HG02588 (cell line): ENCODE measurements at regions not wholly inside any gene's neighbourhood (a gene's known extent, or its start where the extent isn't known, plus 50 kb on each side); places are given as distances from the start of the nearest gene placed in this dataset.
"Not testable (repeated sequence)": the region's sequence is repeated elsewhere in the genome, so short reads cannot be mapped to it uniquely, and the experiment has no call there.

Experiments
- ATAC-seq: cut with Tn5 transposase; IDR thresholded peaks from one replicate; pipeline ENCODE4 v1.9.1; 2021; ENCODE audit warnings: mild to moderate bottlenecking, moderate library complexity; ENCODE audit not compliant: unreplicated experiment

DNA sequence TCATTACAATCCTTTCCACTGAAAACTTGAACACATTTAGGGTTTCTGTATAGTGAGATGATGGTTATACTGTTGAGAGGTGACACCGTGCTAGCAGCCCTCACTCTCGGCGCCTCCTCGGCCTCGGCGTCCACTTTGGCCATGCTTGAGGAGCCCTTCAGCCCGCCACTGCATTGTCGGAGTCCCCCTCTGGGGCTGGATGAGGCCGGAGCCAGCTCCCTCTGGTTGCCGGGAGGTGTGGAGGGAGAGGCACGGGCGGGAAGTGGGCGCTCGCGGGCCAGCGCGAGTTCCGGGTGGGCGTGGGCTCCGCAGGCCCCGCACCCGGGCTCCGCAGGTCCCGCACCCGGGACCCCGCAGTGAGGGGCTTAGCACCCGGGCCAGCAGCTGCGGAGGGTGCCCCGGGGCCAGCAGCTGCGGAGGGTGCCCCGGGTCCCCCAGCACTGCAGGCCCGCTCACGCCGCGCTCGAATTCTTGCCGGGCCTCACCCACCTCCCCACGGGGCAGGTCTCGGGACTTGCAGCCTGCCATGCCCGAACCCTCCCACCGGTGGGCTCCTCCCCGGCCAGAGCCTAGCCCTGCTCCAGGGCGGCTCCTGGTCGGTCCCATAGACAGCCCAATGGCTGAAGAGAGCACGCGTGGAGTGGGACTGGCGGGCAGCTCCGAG is 145.9 kb upstream of the ZNF608 start:
- no peak for ATAC-seq

DNA sequence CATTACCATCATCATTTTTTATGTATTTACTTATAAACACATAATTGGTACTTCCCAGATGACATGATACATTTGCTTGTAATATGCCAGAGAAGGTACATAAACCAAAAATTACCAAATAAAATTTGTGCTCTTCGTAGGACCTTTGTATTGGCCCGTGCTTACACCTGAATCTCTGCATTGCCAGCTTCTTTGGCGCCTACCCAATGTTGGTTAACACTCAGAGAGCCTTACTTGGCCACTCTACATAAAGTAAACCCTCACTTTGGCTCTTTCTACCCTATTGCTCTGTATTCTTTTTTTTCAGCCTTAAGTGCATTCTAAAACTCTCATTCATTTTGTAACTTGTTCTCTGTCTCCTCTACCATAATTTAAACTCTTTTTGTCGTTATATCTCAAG is 148.1 kb upstream of the ZNF608 start:
- ATAC-seq: no peak

DNA sequence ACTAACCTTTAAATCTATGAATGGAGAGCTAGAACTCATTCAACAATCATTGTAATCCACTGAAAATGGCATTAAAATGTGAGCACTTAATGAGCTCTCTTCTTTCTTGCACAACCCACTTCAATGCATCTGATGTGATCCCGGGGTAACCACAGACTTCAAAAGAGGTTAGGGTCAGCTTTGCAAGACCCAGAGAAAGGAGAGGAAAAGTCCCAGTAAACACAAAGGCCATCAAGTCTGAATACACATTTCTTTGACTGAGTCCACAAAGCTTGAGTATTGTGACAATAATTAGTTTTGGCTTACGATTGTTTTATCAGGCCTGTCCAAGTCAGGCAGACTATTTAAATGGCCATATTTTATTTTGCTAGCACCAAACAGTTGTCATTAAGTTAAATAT is 148.8 kb upstream of the ZNF608 start:
- ATAC-seq: no peak

DNA sequence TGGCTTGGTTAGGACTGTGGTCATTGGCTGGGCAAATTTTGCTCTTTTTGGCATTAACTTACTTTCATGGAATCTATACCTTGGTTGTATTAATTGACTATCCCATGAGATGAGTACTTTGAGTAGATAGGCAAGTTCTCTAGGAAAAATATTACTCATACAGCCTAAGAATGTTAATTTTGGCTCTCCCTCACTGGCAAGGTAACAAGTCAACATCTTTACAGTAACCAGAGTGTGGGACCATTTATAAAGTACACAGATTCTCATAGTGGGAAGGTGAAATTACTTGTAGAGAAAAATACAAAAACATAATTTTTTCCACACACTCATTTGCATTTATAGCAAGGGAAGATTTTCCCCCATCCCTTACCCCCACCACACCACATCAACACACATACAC is 154.6 kb upstream of the ZNF608 start:
- no peak for ATAC-seq

DNA sequence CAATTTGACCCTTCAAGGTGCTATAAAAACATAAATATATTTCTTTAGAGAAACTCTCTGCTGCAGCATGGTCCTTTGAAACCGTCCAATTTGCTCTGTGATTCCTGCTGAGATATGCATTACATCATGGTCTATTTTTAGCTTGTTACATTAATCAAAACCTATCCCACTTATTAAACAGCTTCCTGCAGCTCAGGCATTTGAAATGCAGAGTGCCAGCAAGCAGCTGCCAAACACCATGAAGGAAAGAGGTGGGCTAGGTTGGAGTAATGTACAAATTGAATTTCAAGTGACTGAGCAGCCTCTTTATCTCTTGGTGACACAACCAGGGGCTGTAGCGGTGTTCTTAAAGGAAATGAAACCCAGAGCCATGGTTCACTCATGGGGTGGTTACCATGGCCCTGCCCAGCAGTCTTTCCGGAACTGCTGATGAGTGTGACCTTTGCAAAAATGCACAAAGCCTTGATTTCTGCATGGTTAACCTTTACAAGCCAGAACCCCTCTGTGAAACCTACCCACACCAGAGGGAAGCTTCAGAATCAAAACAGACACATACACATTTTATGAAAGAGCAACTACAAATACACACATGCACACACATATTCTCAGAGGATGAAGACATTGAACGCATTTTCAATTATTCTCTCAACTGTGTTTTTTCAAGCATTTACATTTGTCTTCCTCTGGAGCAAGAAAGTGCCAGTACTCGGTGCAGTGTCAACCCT is 155.8 kb upstream of the ZNF608 start:
- ATAC-seq: peak; percentile 100

DNA sequence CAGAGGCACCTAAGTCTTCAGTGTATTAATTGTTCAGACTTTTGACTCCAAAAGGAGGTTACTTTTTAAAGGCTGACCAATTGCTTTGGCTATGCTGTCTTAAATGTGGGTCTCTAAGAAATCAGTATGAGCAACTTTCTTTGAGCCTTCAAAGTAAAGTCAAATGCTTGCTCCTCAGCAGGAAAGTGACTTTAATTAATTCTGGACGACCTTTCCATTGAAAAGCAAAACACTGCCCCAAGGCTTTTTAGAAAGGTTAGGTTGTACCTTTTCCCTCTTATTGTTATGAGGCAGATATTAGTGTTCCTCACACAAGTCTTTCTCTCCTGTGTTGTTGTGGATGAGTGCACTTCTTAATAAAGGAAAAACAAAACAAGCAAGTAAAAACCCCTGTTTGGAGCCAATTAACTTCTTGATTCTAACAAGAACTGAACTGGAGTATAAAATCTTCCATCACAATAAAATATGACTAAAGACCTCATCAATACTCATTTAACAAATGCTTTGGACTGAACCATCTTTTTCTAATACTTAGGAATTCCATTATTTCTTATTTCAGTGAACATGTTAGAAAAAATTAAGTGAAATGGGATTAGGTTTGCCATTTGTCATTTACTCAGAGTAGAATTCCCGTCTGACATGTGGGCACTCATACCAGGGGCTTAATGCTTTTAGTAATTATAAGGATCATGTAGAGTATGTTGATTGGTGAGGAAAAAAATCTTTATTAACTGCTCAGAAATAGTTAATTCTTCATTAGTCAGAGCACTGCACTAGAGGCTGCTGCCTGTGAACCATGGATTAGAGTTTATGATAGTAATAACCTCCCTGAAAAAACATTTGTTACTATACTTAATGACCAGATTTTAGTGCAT is 159.1 kb upstream of the ZNF608 start:
- no peak for ATAC-seq

DNA sequence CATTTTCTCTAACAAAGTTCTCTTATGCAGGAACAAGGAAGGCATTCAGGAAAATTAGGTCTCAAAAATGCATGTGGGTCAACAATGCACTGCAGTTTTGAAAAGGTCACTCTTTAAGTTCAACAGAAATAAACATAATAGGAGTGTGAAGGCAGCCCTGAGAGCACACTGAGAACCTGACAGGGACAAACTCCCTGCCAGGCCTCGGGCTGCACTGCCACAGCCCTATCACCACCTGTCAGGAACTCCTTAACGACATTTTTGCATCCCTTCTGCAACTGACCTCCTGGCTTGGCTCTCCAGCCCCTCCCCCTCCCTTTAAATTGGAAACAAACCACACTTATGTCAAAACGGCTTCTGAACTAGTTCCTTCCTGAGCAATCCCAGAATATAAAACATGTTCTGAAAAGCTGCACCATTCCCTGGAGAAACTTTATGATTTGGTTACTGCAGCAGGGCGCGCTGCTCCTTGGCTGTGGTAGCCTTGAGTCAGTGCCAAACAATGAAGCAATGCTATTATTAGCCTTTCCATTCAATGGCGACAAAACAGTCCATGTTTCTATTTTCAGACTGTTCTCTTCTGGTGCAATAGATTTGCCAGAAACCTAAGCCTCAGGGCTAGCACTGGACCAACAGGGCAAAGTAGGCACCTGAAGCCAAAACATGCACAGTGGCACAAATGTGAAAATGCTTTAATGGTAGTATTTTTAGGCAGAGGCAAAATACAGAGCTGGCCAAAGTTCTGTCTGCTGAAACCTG is 160.1 kb upstream of the ZNF608 start:
- no peak for ATAC-seq

DNA sequence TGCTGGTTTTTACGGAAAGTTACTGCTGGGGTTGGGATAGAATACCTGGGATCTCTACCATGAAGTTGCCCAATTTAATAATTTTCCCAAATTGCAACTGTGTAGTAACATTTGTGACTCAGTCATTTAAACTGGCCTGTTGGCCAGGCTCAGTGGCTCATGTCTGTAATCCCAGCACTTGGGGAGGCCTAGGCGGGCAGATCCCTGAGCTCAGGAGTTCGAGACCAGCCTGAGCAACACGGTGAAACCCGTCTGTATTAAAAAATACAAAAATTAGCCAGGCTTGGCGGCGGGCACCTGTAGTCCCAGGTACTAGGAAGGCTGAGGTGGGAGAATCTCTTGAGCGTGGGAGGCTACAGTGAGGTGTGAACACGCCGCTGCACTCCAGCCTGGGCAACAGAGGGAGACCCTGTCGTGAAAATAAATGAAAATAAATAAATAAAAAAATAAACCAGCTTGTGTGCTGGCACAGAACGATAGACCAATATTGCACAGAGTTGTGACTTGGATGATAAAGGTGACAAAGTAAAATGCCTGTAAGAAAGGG is 160.7 kb upstream of the ZNF608 start:
- ATAC-seq: no peak

DNA sequence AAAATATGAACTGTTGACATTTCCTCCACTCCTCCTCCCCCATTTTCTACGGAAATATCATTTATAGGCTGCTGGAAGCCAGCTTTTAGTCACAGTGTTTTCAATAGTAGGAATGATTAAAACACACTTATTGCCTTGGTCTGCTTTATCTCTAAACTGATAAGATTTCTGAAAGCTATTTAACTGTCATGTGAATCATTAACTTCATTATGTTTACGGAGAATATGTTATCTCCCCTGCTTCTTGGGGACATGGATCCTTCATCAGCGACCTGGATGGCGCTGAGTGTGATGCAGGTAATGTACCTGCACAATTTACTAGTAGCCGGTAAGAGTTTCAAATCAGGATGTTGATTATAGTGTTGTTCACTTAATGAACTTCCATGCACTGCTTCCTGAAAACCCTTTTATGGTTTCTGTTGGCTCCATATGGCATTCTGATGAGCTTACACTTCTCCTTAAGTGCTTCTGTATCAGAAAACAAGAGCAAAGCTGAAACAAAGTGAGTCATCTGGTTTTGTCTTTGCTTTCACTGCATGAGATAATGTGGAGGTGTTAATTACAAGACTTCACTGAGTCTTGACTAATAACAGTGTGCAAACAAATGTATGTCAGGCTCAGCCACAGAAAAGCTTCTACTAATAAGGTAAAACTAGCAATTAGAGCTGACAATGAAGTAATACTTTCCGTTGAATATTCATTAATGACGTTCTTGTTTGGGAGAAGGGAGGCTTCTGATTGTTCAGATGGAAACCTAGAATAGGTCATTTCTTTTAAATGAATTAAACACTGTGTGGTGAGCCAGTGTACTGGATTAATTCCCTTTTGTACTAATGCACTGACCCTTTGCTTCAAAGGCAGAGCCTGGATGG is 162.4 kb upstream of the ZNF608 start:
- peak; percentile 74 for ATAC-seq

DNA sequence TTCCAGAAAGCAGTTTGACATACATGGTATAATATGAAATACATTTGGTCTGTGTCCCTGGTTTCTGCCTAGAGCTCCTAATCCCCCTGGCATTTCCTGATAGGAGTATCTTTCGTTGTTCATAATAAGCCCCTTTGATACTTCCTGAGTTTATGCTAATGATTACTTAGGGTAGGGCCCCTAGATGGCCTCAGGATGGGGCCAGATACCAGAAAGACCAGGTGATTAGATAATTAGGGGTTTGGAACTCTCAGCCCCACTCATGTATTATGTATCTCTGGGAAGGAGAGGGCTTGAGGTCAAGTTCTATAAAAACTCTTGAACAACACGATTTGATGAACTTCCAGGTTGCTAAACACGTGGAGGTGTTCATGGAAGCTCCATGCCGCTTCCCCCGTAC is 163.3 kb upstream of the ZNF608 start:
- ATAC-seq: no peak

DNA sequence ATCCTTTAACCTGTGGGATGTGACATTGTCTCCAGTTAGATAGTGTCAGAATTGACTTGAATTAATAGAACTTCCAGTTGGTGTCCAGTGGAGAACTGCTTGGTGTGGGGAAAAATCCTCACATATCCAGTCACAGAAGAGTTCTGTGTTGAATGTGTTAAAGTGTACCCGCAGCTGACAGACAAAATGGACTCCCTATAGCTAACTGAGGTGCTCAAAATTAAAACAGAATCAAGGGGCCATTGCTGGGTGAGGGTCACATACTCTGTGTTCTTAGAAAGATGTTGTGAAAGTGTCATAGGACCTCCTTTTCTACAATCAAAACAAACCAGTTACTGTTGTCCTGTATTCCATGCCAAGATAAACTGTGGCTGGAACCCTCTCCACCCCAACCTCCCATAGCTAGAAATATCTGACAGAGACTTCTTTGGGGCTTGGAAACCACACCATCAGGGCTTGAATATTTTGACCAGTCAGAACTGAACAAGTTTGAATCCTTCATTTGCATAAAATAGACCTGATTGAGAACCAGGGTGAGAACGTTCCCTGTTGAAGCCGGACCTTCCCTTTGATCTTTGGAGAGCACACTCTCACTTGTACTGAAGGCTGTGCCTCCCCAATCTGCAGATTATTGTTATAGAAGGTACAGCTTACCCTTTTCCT is 164.0 kb upstream of the ZNF608 start:
- peak; percentile 38 for ATAC-seq

DNA sequence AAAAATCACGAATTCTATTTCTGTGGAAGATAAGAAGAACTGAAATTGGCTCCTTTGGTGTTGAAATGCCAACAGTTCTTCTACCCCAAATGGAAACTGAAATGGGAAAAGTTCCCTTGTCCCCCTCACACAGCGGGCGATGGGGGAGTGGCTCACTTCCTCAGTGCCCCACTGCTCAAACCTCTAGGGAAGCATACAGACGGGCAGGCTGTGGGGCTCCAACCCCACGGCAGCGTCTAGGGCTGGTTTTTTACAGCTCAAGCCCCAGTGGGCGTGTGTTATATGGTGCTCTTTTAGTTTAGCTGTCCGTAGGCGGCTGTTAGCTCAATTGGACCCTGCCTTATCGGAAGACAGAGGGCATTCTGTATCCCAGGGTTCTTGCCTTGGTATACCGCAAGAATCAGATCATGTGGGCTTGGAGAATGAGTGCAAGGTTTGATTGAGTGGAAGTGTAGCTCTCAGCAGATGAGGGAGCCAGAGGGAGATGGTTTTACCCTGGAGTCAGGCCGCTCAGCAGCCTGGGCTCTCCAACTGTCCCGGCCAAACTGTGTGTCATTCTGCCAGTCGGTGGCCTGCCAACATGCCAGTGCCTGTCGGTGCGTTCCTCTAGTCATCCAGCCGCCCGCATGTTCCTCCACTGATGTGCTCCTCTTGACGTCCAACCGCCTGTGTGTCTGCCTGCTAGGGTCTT is 166.3 kb upstream of the ZNF608 start:
- no peak for ATAC-seq

DNA sequence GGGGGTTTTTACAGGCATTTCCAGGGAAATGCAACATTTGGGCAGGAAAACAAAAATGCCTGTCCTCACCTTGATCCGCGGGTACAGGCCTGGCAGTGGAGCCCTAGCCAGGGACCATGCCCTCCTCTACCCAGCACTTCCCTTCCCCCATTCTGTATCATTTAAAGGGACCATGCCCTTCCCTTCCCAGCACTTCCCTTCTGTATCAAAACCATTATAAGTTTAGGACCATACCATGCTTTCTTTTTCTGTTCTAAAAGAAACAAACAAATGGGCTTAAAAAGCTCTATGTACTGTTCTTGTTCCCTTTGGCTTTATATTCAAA is 166.9 kb upstream of the ZNF608 start:
- ATAC-seq: no peak

DNA sequence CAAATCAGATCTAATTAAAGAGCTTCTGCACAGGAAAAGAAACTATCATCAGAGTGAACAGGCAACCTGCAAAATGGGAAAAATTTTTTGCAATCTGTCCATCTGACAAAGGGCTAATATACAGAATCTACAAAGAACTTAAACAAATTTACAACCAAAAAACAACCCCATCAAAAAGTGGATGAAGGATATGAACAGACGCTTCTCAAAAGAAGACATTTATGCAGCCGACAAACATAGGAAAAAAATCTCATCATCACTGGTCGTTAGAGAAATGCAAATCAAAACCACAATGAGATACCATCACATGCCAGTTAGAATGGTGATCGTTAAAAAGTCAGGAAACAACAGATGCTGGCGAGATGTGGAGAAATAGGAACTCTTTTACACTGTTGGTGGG is 169.9 kb upstream of the ZNF608 start:
- not testable (repeated sequence) for ATAC-seq

DNA sequence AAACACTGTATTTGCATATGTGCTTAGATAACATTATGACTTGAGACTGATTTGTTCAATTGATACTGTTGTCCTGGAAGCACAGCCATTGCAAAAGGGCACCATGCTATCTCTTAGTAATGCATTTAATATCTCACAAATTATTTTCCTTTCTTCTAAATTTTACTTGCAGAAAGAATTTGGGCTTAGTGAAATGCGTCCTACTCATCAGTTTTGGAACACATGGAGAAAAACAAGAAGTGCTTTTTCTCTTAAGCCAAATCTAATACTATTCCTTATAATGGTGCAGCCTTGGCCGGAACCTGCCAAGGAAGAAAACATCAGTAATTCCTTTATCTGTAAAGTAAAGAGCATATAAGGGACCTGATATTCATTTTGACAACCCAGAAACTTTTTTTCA is 172.2 kb upstream of the ZNF608 start:
- no peak for ATAC-seq

DNA sequence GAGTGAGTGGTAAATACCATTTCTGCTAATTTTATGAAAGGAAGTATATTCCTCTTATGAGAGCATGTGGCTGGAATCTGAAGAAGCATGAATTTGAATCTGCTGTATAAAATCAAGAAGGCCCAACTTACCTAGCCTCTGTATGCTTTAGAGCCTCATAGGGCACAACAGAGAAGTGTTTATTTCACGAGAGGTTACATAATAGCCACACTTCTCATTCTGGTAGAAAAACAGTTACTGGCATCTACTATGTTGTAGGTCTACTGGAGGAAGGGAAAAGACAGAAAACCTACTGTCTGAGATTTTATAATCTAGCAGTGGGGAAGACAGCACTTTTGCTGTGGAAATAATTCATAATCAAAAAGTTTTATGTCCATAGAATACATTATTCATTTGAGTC is 172.6 kb upstream of the ZNF608 start:
- no peak for ATAC-seq

DNA sequence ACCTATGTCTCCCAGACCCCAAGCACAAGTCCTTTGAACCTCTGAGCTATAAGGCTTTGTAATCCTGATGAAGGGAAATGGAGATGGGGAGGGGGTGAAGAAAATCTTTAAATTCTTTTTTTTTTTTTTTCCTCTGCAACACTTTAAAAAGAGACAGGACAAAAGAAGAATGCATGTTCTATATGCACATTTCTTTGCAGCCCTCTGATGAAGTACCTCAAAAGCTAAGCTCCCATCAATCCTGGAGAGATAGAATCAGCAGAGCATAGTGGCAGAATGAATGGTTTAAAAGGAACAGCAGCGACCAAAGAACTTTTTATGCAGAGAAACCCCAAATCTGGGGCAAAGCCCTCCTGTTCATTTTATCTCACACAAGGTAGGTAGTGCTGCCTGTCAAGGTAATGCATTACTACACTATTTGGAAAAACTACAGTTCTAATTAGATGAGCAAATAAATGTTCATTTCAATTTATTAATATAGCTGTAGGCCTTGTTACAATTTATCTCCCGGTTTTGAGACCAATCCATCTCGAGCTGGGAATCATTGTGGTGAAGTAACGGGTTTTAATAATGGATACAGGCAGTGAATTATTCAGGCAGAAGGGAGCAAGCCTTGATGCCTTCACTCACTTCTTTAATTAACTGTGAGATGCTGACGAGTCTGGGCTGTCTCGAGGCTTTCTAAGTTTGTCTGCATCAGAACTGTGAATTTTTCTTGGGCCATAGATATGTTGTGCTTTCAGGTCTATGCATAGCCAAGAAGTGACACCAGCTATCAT is 173.5 kb upstream of the ZNF608 start:
- no peak for ATAC-seq
